ENCODE measurements at regions not wholly inside any gene's neighbourhood (a gene's known extent, or its start where the extent isn't known, plus 50 kb on each side); places are given as distances from the start of the nearest gene placed in this dataset.

GRCh38 chr6:153938876-153939275 is 100.2 kb upstream of the OPRM1 start:
- Histone ChIP-seq H3K36me3 (no peaks in the 10 kb centered on the region), H3K27me3 (no peaks in the 10 kb centered on the region), H3K27ac (no peak overlapping the region), H3K4me3 (no peak overlapping the region), H3K9me3 (no peaks in the 10 kb centered on the region), H3K4me1 (no peaks in the 10 kb centered on the region)
- TF ChIP-seq CTCF (IDR thresholded peaks at IDR 0.05) (no peak), POLR2A (IDR thresholded peaks at IDR 0.05) (no peak)
- no peak for DNase-seq

GRCh38 chr6:153931431-153931830 is 107.6 kb upstream of the OPRM1 start:
- H3K9me3 ChIP-seq, result no peaks in the 10 kb centered on the region
- no peak for DNase-seq
- H3K4me1 ChIP-seq, result no peaks in the 10 kb centered on the region
- TF ChIP-seq CTCF (IDR thresholded peaks at IDR 0.05) (no peak), POLR2A (IDR thresholded peaks at IDR 0.05) (no peak)
- H3K27me3 ChIP-seq, result no peaks in the 10 kb centered on the region
- no peaks in the 10 kb centered on the region for H3K36me3 ChIP-seq
- H3K4me3 ChIP-seq, result no peak overlapping the region
- no peak overlapping the region for H3K27ac ChIP-seq

- DNase-seq, result no peak
- no peaks in the 10 kb centered on the region for H3K36me3 ChIP-seq
- no peak for TF ChIP-seq POLR2A (IDR thresholded peaks at IDR 0.05)
- no peak for TF ChIP-seq CTCF (IDR thresholded peaks at IDR 0.05)
- no peaks in the 10 kb centered on the region for H3K27me3 ChIP-seq
- no peak overlapping the region for H3K27ac ChIP-seq
- no peak overlapping the region for H3K4me3 ChIP-seq
- H3K9me3 ChIP-seq, result no peaks in the 10 kb centered on the region
- no peaks in the 10 kb centered on the region for H3K4me1 ChIP-seq
Measured at GRCh38 chr6:153927867-153928266, 111.2 kb upstream of the OPRM1 start.

- no peaks in the 10 kb centered on the region for H3K27me3 ChIP-seq
- H3K4me1 ChIP-seq, result no peaks in the 10 kb centered on the region
- TF ChIP-seq POLR2A (IDR thresholded peaks at IDR 0.05) (no peak), CTCF (IDR thresholded peaks at IDR 0.05) (no peak)
- no peaks in the 10 kb centered on the region for H3K9me3 ChIP-seq
- H3K36me3 ChIP-seq, result no peaks in the 10 kb centered on the region
- DNase-seq, result no peak
- H3K4me3 ChIP-seq, result no peak overlapping the region
- H3K27ac ChIP-seq, result no peak overlapping the region
Measured at GRCh38 chr6:153898360-153899059, 140.5 kb upstream of the OPRM1 start.

GRCh38 chr6:153882411-153882810 is 156.6 kb upstream of the OPRM1 start:
- Histone ChIP-seq H3K36me3 (no peaks in the 10 kb centered on the region), H3K9me3 (no peaks in the 10 kb centered on the region), H3K4me1 (no peaks in the 10 kb centered on the region), H3K4me3 (no peak overlapping the region), H3K27me3 (no peaks in the 10 kb centered on the region), H3K27ac (no peak overlapping the region)
- DNase-seq, result no peak
- TF ChIP-seq CTCF (IDR thresholded peaks at IDR 0.05) (no peak), POLR2A (IDR thresholded peaks at IDR 0.05) (no peak)

GRCh38 chr6:153873541-153873940 is 165.5 kb upstream of the OPRM1 start:
- H3K27me3 ChIP-seq, result no peaks in the 10 kb centered on the region
- no peak overlapping the region for H3K4me3 ChIP-seq
- no peaks in the 10 kb centered on the region for H3K4me1 ChIP-seq
- no peaks in the 10 kb centered on the region for H3K36me3 ChIP-seq
- no peaks in the 10 kb centered on the region for H3K9me3 ChIP-seq
- DNase-seq, result no peak
- no peak for TF ChIP-seq CTCF (IDR thresholded peaks at IDR 0.05)
- no peak for TF ChIP-seq POLR2A (IDR thresholded peaks at IDR 0.05)
- H3K27ac ChIP-seq, result no peak overlapping the region
